ENCODE measurements at regions not wholly inside any gene's neighbourhood (a gene's known extent, or its start where the extent isn't known, plus 50 kb on each side); places are given as distances from the start of the nearest gene placed in this dataset.

GRCh38 chr9:120315154-120315553 lies 264.8 kb downstream of the CDK5RAP2 start:
- no peak for TF ChIP-seq EZH2 (optimal IDR thresholded peaks at IDR 0.05; ENCODE audit: low read depth, low read length)
- TF ChIP-seq CTCF (IDR thresholded peaks at IDR 0.05; ENCODE audit: low read length): no peak

Measured in MM.1S (cell line).